H1 (cell line): ENCODE measurements at regions not wholly inside any gene's neighbourhood (a gene's known extent, or its start where the extent isn't known, plus 50 kb on each side); places are given as distances from the start of the nearest gene placed in this dataset.

Experiments used
- CTCF ChIA-PET: fragments of 300-600 bp; sonication (Branson Sonifier 250); formaldehyde crosslinking; loops from one replicate; lab custom pipeline; 2021; ENCODE audit not compliant: partially characterized antibody; lab: Charles Lee
- POLR2A ChIA-PET: fragments of 300-600 bp; sonication (Branson Sonifier 250); formaldehyde crosslinking; loops from one replicate; lab custom pipeline; 2021; ENCODE audit warnings: inconsistent platforms; ENCODE audit not compliant: partially characterized antibody; lab: Charles Lee
- DNase-seq, 2 experiments: peaks; one replicate each; pipeline versions ENCODE4 v3.0.0 to v3.0.0-alpha.2; 2010 to 2022; ENCODE audit warnings: low spot score in 2 of 2, low read depth in 1 of 2, mixed read lengths in 1 of 2
- FAIRE-seq: peaks from 2 replicates; lab custom pipeline; 2011; peaks lifted over from hg19 to GRCh38; lab: Jason Lieb, UNC
- H2AFZ ChIP-seq: 2 replicates; pipeline ENCODE4 v1.8.1; 2012; ENCODE audit warnings: low read length, inconsistent platforms
- H2AK5ac ChIP-seq: 2 replicates; pipeline ENCODE4 v1.6.1; 2013; ENCODE audit warnings: low read depth, low read length
- H2BK120ac ChIP-seq: replicated peaks from 2 replicates; pipeline ENCODE3; 2013; ENCODE audit warnings: low read depth, low read length, inconsistent platforms
- H2BK12ac ChIP-seq: 2 replicates; pipeline ENCODE4 v1.6.1; 2013; ENCODE audit warnings: low read depth, low read length
- H2BK15ac ChIP-seq: 2 replicates; pipeline ENCODE4 v1.6.1; 2013; ENCODE audit warnings: low read length
- H2BK20ac ChIP-seq: 2 replicates; pipeline ENCODE4 v1.6.1; 2013; ENCODE audit warnings: low read length
- H2BK5ac ChIP-seq: 2 replicates; pipeline ENCODE4 v1.6.1; 2013; ENCODE audit warnings: low read depth, low read length
- H3K14ac ChIP-seq: 2 replicates; pipeline ENCODE4 v1.6.1; 2013; ENCODE audit warnings: inconsistent platforms; ENCODE audit not compliant: insufficient read length
- H3K18ac ChIP-seq: 2 replicates; pipeline ENCODE4 v1.6.1; 2013; ENCODE audit warnings: low read length; ENCODE audit errors: extremely low read depth
- H3K23ac ChIP-seq: 2 replicates; pipeline ENCODE4 v1.6.1; 2013; ENCODE audit warnings: inconsistent platforms; ENCODE audit not compliant: insufficient read length
- H3K23me2 ChIP-seq: 2 replicates; pipeline ENCODE4 v1.6.1; 2013; ENCODE audit warnings: low read depth, low read length
- H3K27ac ChIP-seq: 2 replicates; pipeline ENCODE4 v1.6.1; 2011; ENCODE audit warnings: low read depth, low read length, inconsistent platforms
- H3K27me3 ChIP-seq, 4 experiments: replicated peaks in 1 of 4; 1 replicate in 1 of 4; 2 replicates in 3 of 4; pipeline versions ENCODE4 v1.6.1 to v1.8.1; 2011 to 2013; ENCODE audit warnings: low read length in 3 of 4, mild to moderate bottlenecking in 3 of 4, inconsistent platforms in 2 of 4, mixed read lengths in 2 of 4, moderate library complexity in 1 of 4; ENCODE audit not compliant: control insufficient read depth in 3 of 4, insufficient read depth in 3 of 4; ENCODE audit errors: extremely low read depth in 1 of 4
- H3K36me3 ChIP-seq, 4 experiments: 2 replicates each; pipeline versions ENCODE4 v1.6.1 to v1.8.1; 2011 to 2013; ENCODE audit warnings: mild to moderate bottlenecking in 4 of 4, low read length in 3 of 4, moderate library complexity in 2 of 4, control low read depth in 1 of 4, inconsistent platforms in 1 of 4; ENCODE audit not compliant: insufficient read depth in 4 of 4, control insufficient read depth in 2 of 4
- H3K4ac ChIP-seq: replicated peaks from 2 replicates; pipeline ENCODE3; 2013; ENCODE audit warnings: low read length, low read depth, mixed read lengths, inconsistent platforms; ENCODE audit not compliant: insufficient read length
- H3K4me1 ChIP-seq, 4 experiments: replicated peaks in 1 of 4; 1 replicate in 1 of 4; 2 replicates in 3 of 4; pipeline versions ENCODE4 v1.6.1 to v1.8.1; 2011 to 2013; ENCODE audit warnings: low read length in 3 of 4, inconsistent platforms in 2 of 4, mixed read lengths in 1 of 4; ENCODE audit not compliant: insufficient read depth in 4 of 4, control insufficient read depth in 3 of 4
- H3K4me2 ChIP-seq, 2 experiments: 2 replicates each; pipeline versions ENCODE4 v1.6.1 to v1.8.1; 2011 to 2013; ENCODE audit warnings: low read depth in 2 of 2, low read length in 2 of 2, control low read depth in 1 of 2, inconsistent platforms in 1 of 2, mild to moderate bottlenecking in 1 of 2; ENCODE audit not compliant: insufficient read depth in 1 of 2
- H3K4me3 ChIP-seq, 4 experiments: fragments of 200-600, 300-600 bp in 1 of 4; sonication (generic), shearing (Covaris generic), sonication (Bioruptor Twin) in 1 of 4; 2 replicates each; pipeline versions ENCODE4 v1.5.1 to v1.8.1; 2011 to 2016; ENCODE audit warnings: low read length in 4 of 4, low read depth in 3 of 4, control low read depth in 2 of 4, inconsistent platforms in 2 of 4, mild to moderate bottlenecking in 2 of 4, mixed read lengths in 1 of 4, moderate library complexity in 1 of 4; ENCODE audit not compliant: insufficient read depth in 2 of 4; ENCODE audit errors: extremely low read depth in 1 of 4
- H3K56ac ChIP-seq: replicated peaks from 2 replicates; pipeline ENCODE3; 2013; ENCODE audit warnings: low read depth, mild to moderate bottlenecking, mixed read lengths, low read length, inconsistent platforms; ENCODE audit not compliant: insufficient read length
- H3K79me1 ChIP-seq: 2 replicates; pipeline ENCODE4 v1.6.1; 2013; ENCODE audit warnings: low read depth, low read length, control low read depth
- H3K79me2 ChIP-seq, 2 experiments: 2 replicates each; pipeline versions ENCODE4 v1.6.1 to v1.8.1; 2012 to 2013; ENCODE audit warnings: low read length in 2 of 2, mild to moderate bottlenecking in 2 of 2, inconsistent platforms in 1 of 2; ENCODE audit not compliant: insufficient read depth in 2 of 2, control insufficient read depth in 1 of 2
- H3K9ac ChIP-seq, 4 experiments: replicated peaks in 1 of 4; 1 replicate in 1 of 4; 2 replicates in 3 of 4; pipeline versions ENCODE4 v1.6.1 to v1.8.1; 2011 to 2013; ENCODE audit warnings: low read depth in 3 of 4, low read length in 3 of 4, control low read depth in 2 of 4, mild to moderate bottlenecking in 2 of 4, moderate library complexity in 2 of 4, inconsistent platforms in 1 of 4; ENCODE audit errors: extremely low read depth in 1 of 4
- H3K9me3 ChIP-seq, 2 experiments: 2 replicates each; pipeline versions ENCODE4 v1.6.1 to v1.8.1; 2012 to 2013; ENCODE audit warnings: mild to moderate bottlenecking in 2 of 2, moderate library complexity in 2 of 2, control low read depth in 1 of 2, inconsistent platforms in 1 of 2, low read depth in 1 of 2, low read length in 1 of 2, mixed read lengths in 1 of 2; ENCODE audit not compliant: insufficient read depth in 2 of 2
- H4K20me1 ChIP-seq, 2 experiments: replicated peaks in 1 of 2; 2 replicates each; pipeline versions ENCODE3 to v1.8.1; 2011 to 2013; ENCODE audit warnings: inconsistent platforms in 2 of 2, low read length in 2 of 2, mild to moderate bottlenecking in 1 of 2; ENCODE audit not compliant: insufficient read depth in 2 of 2, control insufficient read depth in 1 of 2
- H4K5ac ChIP-seq: 2 replicates; pipeline ENCODE4 v1.6.1; 2013; ENCODE audit warnings: low read length, low read depth, mixed read lengths, inconsistent platforms; ENCODE audit not compliant: insufficient read length
- H4K8ac ChIP-seq: 2 replicates; pipeline ENCODE4 v1.8.0; 2013; ENCODE audit warnings: mild to moderate bottlenecking, moderate library complexity, low read length, inconsistent platforms; ENCODE audit not compliant: insufficient read depth; ENCODE audit errors: extremely low read depth
- H4K91ac ChIP-seq: replicated peaks from 2 replicates; pipeline ENCODE3; 2013; ENCODE audit warnings: low read length, mixed read lengths, inconsistent platforms; ENCODE audit not compliant: insufficient read length
- BACH1 ChIP-seq: IDR thresholded peaks from 2 replicates; pipeline ENCODE4 v1.6.1; 2012; ENCODE audit warnings: low read length, improper control_type of control experiment
- CEBPB ChIP-seq: IDR thresholded peaks from 2 replicates; pipeline ENCODE4 v1.6.1; 2012; ENCODE audit warnings: low read depth, low read length
- CHD1 ChIP-seq: IDR thresholded peaks from 2 replicates; pipeline ENCODE4 v1.6.1; 2012; ENCODE audit warnings: low read depth, low read length, improper control_type of control experiment
- CTBP2 ChIP-seq: IDR thresholded peaks from 2 replicates; pipeline ENCODE4 v1.7.0; 2011; ENCODE audit warnings: borderline replicate concordance, mild to moderate bottlenecking, moderate library complexity, mixed read lengths, low read length; ENCODE audit not compliant: insufficient read depth, insufficient read length
- KDM1A ChIP-seq: fragments of 200-600, 300-600 bp; sonication (generic); IDR thresholded peaks from 2 replicates; pipeline ENCODE4 v1.7.1; 2016; ENCODE audit warnings: mild to moderate bottlenecking, low read length, borderline replicate concordance
- MAX ChIP-seq: IDR thresholded peaks from 2 replicates; pipeline ENCODE4 v1.6.1; 2012; ENCODE audit warnings: inconsistent platforms
- PHF8 ChIP-seq: fragments of 200-600 bp; sonication (generic); conservative IDR thresholded peaks from 2 replicates; pipeline ENCODE4 v1.7.1; 2012; ENCODE audit warnings: low read depth, mild to moderate bottlenecking, inconsistent platforms, low read length, moderate library complexity
- RAD21 ChIP-seq, 2 experiments: IDR thresholded peaks in 1 of 2; conservative IDR thresholded peaks in 1 of 2; 2 replicates each; pipeline ENCODE4 v1.6.1; 2011; ENCODE audit warnings: low read depth in 2 of 2, low read length in 2 of 2, improper control_type of control experiment in 1 of 2, inconsistent platforms in 1 of 2, mild to moderate bottlenecking in 1 of 2, moderate library complexity in 1 of 2
- SIRT6 ChIP-seq: IDR thresholded peaks from one replicate; pipeline ENCODE4 v1.7.1; 2012; ENCODE audit warnings: low read length, inconsistent platforms
- SIX5 ChIP-seq: IDR thresholded peaks from 2 replicates; pipeline ENCODE4 v1.6.1; 2011; ENCODE audit warnings: mild to moderate bottlenecking, low read depth, low read length
- SP2 ChIP-seq: IDR thresholded peaks from 2 replicates; pipeline ENCODE4 v1.6.1; 2012; ENCODE audit warnings: mild to moderate bottlenecking, low read length, inconsistent platforms
- WGBS, 2 experiments: shearing (Covaris generic) in 1 of 2; methylation state at CpG; one replicate each; pipeline versions ENCODE4 v1.1.6 to v1.1.7; 2013 to 2015; ENCODE audit warnings: low lambda C conversion rate in 2 of 2, mixed read lengths in 2 of 2, inconsistent platforms in 1 of 2, low coverage in 1 of 2, missing lambda C conversion rate in 1 of 2; ENCODE audit not compliant: insufficient replicate concordance in 2 of 2, insufficient coverage in 1 of 2, insufficient read length in 1 of 2; ENCODE audit errors: extremely low coverage in 1 of 2, missing lambda C conversion rate in 1 of 2; 5-methylcytosine and 5-hydroxymethylcytosine counted together

DNA sequence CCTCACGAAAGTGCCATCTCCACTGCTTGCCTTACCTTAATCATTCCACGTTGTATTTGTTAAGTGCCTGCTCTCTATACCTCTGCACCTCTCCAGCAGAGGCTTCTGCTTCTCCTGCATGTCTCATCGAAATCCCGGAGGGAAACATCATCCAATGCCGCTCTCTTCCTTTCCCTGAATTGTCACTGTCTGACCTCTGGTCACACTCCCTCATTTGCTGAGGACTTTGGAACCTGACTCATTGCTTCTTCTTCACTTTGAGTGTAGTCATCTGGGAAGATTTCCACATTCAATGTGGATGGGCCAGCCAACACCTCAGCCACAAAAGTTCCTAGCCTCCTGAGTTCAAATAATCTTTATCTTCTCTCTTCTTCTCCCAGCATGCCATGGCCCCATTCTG, 78.9 kb upstream of the BEND6 start:
- no peaks in the 10 kb centered on the region for H3K79me2 ChIP-seq
- no peak overlapping the region for H3K4me3 ChIP-seq
- DNase-seq: no peak
- H2AK5ac ChIP-seq: no peak overlapping the region
- H3K14ac ChIP-seq: no peak overlapping the region
- H3K9me3 ChIP-seq: no peaks in the 10 kb centered on the region
- no peak overlapping the region for H3K18ac ChIP-seq
- CTCF ChIA-PET: interaction anchor here (1.0 kb wide), 1 partner anchor 25 kb away, joined by 3 read pairs; no protein-coding TSS in a partner anchor
- H4K8ac ChIP-seq: no peak overlapping the region
- POLR2A ChIA-PET: no interaction called here
- no peak overlapping the region for H3K4me2 ChIP-seq
- H3K9ac ChIP-seq: no peak overlapping the region
- FAIRE-seq: no peak
- H3K23me2 ChIP-seq: no peaks in the 10 kb centered on the region
- H3K27ac ChIP-seq: no peak overlapping the region
- H3K4me1 ChIP-seq: no peaks in the 10 kb centered on the region
- H3K36me3 ChIP-seq: no peaks in the 10 kb centered on the region
- H3K27me3 ChIP-seq: no peaks in the 10 kb centered on the region
- no peak overlapping the region for H4K5ac ChIP-seq
- no peak overlapping the region for H2BK20ac ChIP-seq
- no peak overlapping the region for H3K56ac ChIP-seq
- no peak overlapping the region for H4K91ac ChIP-seq
- WGBS, 2 experiments: 91% methylated on average over 5 of the region's 5 CpGs; no CpG with 5 or more reads in 1 of the 2 experiments
- no peak overlapping the region for H3K4ac ChIP-seq
- H2BK15ac ChIP-seq: no peak overlapping the region
- H2BK120ac ChIP-seq: no peak overlapping the region
- H3K79me1 ChIP-seq: no peaks in the 10 kb centered on the region
- no peak overlapping the region for H2BK12ac ChIP-seq
- no peak for TF ChIP-seq BACH1
- no peak for TF ChIP-seq SIX5
- no peak for TF ChIP-seq PHF8
- TF ChIP-seq CEBPB: no peak
- no peak for TF ChIP-seq CTBP2
- no peak for TF ChIP-seq SIRT6
- TF ChIP-seq CHD1: no peak
- no peak for TF ChIP-seq SP2
- TF ChIP-seq MAX: no peak
- no peak for TF ChIP-seq KDM1A
- no peak for TF ChIP-seq RAD21 (IDR thresholded peaks at IDR 0.05 in 1 of 2, conservative IDR thresholded peaks at IDR 0.05 in 1 of 2; ENCODE audit: low read depth in 2 of 2, low read length in 2 of 2)
- TF ChIP-seq, all 59 proteins: peak for 0
- Histone ChIP-seq H4K20me1 (no peaks in the 10 kb centered on the region), H2AFZ (no peak overlapping the region), H3K23ac (no peak overlapping the region), H2BK5ac (no peak overlapping the region)
